Motor neuron (in vitro differentiated cells): ENCODE measurements at regions not wholly inside any gene's neighbourhood (a gene's known extent, or its start where the extent isn't known, plus 50 kb on each side); places are given as distances from the start of the nearest gene placed in this dataset.
"Not testable (repeated sequence)": the region's sequence is repeated elsewhere in the genome, so short reads cannot be mapped to it uniquely, and the experiment has no call there.

ENCODE experiments used
- ATAC-seq, 8 experiments: fragments of 200-7000 bp; cut with Tn5 transposase; replicated peaks in 6 of 8; 2 replicates each; pipeline ENCODE4 v1.8.0; 2021; ENCODE audit warnings: mild to moderate bottlenecking in 8 of 8, moderate library complexity in 8 of 8
- H3K27ac ChIP-seq, 2 donors: fragments of 250-450 bp; sonication (Bioruptor Pico); 2 replicates each; pipeline ENCODE4 v1.9.0; 2021; ENCODE audit warnings: antibody characterized with exemption in 2 of 2, mild to moderate bottlenecking in 2 of 2, moderate library complexity in 1 of 2
- H3K4me1 ChIP-seq, 2 donors: fragments of 250-450 bp; sonication (Bioruptor Pico); replicated peaks in 1 of 2; 2 replicates each; pipeline ENCODE4 v1.6.1; 2021; ENCODE audit warnings: antibody characterized with exemption in 2 of 2, mild to moderate bottlenecking in 2 of 2, moderate library complexity in 1 of 2
- H3K4me3 ChIP-seq, 5 donors: fragments of 250-450 bp; sonication (Bioruptor Pico); 2 replicates each; pipeline ENCODE4 v1.9.0; 2021; ENCODE audit warnings: antibody characterized with exemption in 5 of 5, mild to moderate bottlenecking in 5 of 5, moderate library complexity in 4 of 5
- WGBS, 10 experiments: fragments of 450-650 bp; shearing (Covaris generic); methylation state at CpG; one replicate each; pipeline ENCODE4 v1.0.0; 2022; 5-methylcytosine and 5-hydroxymethylcytosine counted together
- in situ Hi-C, 9 experiments: fragments of 400-800 bp; cut with MboI; loops; one replicate each; pipeline ENCODE4 v1.15.0; 2021; ENCODE audit warnings: low sequenced_read_pairs in 9 of 9, low pct_unique_long_range_greater_than_20kb in 2 of 9; ENCODE audit not compliant: unreplicated experiment in 9 of 9

DNA sequence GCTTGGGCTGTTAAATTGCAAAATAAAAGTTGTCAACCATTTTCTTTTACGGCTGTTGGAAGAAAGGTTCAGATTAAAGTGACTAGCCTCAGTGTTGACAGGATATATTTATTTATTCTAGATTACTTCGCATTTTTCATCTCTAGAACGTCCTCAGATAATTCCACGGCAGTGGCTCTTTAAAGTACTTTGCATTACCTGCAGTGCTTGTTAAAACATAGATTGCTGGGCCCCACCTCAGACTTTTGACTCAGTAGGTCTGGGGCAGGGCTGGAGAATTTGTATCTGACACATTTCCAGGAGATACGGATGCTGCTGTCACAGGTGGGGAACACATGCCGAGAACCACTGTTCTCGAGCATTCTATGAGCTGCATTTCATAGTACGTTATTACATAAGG lies 292.7 kb downstream of the EDEM1 start:
- no peak for ATAC-seq
- Histone ChIP-seq H3K4me1 (no peaks in the 10 kb centered on the region), H3K27ac (no peak overlapping the region), H3K4me3 (no peak overlapping the region)
- in situ Hi-C loops, result no loop called here
- WGBS, 10 experiments, result 3 to 96% (median 54%) methylated on average over 6 to 8 of the region's 8 CpGs; no CpG with 5 or more reads in 2 of the 10 experiments

DNA sequence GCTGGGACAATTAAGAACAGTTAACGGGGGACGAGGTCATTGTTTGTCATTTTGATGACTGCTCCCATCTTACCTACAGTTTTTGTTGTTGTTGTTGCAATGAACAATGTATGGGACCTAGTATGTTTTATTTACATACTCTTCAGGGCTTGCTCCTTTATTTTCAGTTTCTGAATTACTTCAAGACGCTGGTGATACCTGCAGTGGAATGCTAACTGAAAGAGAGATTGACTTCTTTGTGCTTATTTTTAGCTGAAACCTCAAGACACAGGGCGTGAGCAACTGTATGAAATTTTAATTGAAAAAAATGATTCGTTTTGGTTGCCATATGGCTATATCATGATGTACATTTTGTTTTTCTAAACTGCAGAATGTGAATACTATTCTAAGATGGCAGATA lies 297.9 kb downstream of the EDEM1 start:
- in situ Hi-C loops, result no loop called here
- no peaks in the 10 kb centered on the region for H3K4me1 ChIP-seq
- H3K4me3 ChIP-seq, result no peak overlapping the region
- no peak for ATAC-seq
- 0 to 85% (median 60%) methylated on average over 1 to 5 of the region's 5 CpGs; no CpG with 5 or more reads in 1 of the 10 experiments for WGBS, 10 experiments
- H3K27ac ChIP-seq, result no peak overlapping the region

GRCh38 chr3:5488771-5489170 lies 301.3 kb downstream of the EDEM1 start:
- no peak for ATAC-seq
- Histone ChIP-seq H3K4me1 (no peaks in the 10 kb centered on the region), H3K27ac (no peak overlapping the region), H3K4me3 (no peak overlapping the region)
- in situ Hi-C loops, result no loop called here
- WGBS, 10 experiments, result 45 to 97% (median 79%) methylated on average over 5 to 7 of the region's 7 CpGs; no CpG with 5 or more reads in 1 of the 10 experiments

DNA sequence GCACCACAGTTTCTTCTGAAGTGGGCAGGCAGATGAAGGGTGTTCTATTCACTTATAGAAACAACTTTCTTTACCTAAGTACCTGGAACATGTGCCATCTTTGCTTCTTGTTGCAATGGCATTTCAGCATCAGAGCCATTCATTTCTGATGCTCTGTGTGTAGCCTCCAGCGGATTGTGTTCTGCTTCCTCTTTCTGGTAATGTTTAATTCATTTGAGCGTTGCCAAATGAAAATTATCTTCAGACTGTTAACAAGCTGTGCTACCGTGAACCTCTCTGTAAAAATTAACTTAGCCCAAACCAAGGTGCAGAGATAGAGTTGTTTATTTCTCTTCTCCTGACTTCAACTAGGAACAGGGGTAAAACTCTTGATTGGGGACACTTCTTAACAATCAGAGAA lies 302.0 kb downstream of the EDEM1 start:
- in situ Hi-C loops, result no loop called here
- 0 to 100% (median 71%) methylated on average over 1 to 3 of the region's 3 CpGs; no CpG with 5 or more reads in 1 of the 10 experiments for WGBS, 10 experiments
- H3K27ac ChIP-seq, result no peak overlapping the region
- no peak overlapping the region for H3K4me3 ChIP-seq
- ATAC-seq, result no peak
- H3K4me1 ChIP-seq, result no peaks in the 10 kb centered on the region

DNA sequence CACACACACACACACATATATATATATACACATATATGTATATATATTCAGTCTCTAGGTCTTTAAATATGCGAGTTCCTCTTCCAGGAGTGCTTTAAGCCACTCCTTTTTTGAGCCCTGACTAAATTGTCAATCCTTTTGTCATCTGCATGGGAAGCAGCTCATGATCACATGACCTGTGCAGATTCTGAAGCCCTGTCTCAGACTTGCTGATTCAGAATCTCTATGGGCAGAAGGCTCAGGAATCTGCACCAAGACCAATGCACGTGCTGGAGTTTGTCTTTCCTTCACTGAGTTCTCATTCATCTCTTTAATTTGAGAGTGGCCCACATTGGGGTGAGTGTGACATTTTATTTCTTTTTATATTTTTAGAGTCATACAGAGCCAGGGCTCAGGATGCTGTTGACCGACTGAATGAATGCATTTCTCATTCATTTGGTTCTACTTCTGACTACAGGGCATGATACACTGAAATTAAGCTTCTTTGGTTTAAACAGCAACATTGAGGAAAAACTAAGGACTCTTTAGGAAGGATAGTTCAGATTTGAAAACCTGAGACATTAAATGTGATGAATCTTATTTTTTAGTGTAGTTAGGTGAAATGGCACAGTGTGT lies 307.5 kb downstream of the EDEM1 start:
- peak in 6 of 8 experiments; percentile 29 to 54 (median 44) for ATAC-seq
- 0 to 100% (median 33%) methylated on average over 1 to 3 of the region's 3 CpGs; no CpG with 5 or more reads in 1 of the 10 experiments for WGBS, 10 experiments
- no peak overlapping the region for H3K4me3 ChIP-seq

DNA sequence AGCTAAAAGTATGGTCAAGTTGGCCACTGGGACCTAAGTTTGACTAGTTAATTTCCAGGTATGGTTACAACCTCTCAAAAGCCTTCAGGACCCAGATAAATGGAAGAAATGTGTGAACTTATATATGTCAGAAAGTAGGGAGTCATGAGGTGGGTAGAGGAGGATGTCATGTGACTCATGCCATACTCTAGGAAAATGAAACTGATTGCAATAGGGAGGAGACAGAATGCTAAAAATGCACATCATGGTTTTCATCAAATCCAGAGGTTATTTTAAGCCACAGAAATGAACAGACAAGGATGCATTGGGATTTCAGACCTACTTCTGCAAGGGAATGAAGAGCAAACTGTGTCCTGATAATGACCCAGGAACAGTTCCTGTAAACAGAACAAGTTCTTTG lies 310.0 kb downstream of the EDEM1 start:
- Histone ChIP-seq H3K27ac (no peak overlapping the region), H3K4me3 (no peak overlapping the region), H3K4me1 (no peaks in the 10 kb centered on the region)
- in situ Hi-C loops, result no loop called here
- ATAC-seq, result peak in 2 of 8 experiments; percentile 75 to 76

More for the DNA sequence above, 307.5 kb downstream of the EDEM1 start:
- Histone ChIP-seq H3K27ac (no peak overlapping the region), H3K4me1 (no peaks in the 10 kb centered on the region)
- in situ Hi-C loops, result no loop called here

DNA sequence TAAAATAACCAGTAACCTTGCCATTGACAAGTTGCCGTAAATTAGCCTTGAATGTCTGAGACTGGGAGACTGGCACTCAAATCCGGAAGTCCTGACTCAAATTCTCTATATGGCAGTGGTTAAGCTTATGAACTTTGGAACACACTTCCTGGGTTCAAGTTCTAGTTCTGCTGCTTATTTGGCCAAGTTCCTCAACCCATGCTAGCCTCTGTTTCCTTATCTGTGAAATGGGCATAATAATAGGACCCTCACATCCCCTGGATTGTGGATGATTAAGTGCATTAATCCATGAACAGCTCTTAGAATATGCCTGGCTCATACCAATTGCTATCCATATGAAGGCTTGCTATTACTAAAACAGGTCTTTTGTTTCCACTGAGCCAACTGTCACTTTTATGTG lies 311.5 kb downstream of the EDEM1 start:
- 0 to 94% (median 67%) methylated on average over 1 to 2 of the region's 2 CpGs; no CpG with 5 or more reads in 1 of the 10 experiments for WGBS, 10 experiments
- no peak for ATAC-seq
- Histone ChIP-seq H3K27ac (no peak overlapping the region), H3K4me3 (no peak overlapping the region), H3K4me1 (no peaks in the 10 kb centered on the region)
- in situ Hi-C loops, result no loop called here

DNA sequence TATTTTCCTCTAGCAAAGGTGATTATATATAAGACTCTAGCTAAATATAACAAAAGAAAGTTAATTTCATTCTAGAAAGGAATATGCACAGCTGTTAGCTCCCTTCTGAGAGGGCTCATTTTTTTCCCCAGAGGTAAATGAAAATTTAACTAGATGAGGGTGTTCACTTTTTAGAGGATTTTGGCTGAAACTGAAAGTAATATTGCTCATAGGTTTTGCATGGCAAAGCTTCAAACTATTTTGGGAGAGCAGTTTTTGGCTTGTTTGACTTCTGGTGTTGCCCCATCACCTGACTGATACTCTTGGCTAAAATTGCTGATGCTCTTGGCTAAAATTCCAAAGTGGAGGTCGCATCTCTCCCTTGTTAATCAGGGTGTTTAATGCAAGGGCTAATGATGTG lies 311.9 kb downstream of the EDEM1 start:
- peak in 1 of 8 experiments; percentile 8 for ATAC-seq
- 0 to 100% (median 0%) methylated on average over 1 of the region's 1 CpG; no CpG with 5 or more reads in 5 of the 10 experiments for WGBS, 10 experiments
- Histone ChIP-seq H3K4me1 (no peaks in the 10 kb centered on the region), H3K4me3 (no peak overlapping the region), H3K27ac (no peak overlapping the region)
- in situ Hi-C loops, result no loop called here

- WGBS, 10 experiments, result 45 to 89% (median 72%) methylated on average over 2 to 3 of the region's 3 CpGs; no CpG with 5 or more reads in 1 of the 10 experiments
- in situ Hi-C loops, result no loop called here
- H3K27ac ChIP-seq, result no peak overlapping the region
- no peak overlapping the region for H3K4me3 ChIP-seq
- H3K4me1 ChIP-seq, result no peaks in the 10 kb centered on the region
- no peak for ATAC-seq
These were observed 315.6 kb downstream of the EDEM1 start for GRCh38 chr3:5503136-5503535.

DNA sequence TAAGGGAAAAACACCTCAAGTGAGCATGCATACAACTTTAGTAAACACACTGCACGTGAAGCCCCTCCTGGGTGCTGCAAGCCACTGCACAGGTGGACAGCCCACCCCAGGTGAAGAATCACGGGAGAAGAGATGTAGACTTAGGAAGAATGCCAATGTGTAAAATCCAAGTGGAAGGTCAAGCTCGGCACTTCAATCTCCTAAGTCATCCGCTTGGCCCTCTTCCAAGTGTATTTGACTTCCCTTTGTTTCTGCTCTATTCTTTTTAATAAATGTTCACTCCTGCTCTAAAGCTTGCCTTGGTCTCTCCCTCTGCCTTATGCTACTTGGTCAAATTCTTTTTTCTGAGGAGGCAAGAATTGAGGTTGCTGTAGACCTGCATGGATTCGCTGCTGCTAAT lies 316.6 kb downstream of the EDEM1 start:
- H3K4me3 ChIP-seq, result no peak overlapping the region
- WGBS, 10 experiments, result 20 to 100% (median 72%) methylated on average over 1 to 3 of the region's 5 CpGs; no CpG with 5 or more reads in 4 of the 10 experiments
- H3K4me1 ChIP-seq, result no peaks in the 10 kb centered on the region
- in situ Hi-C loops, result no loop called here
- no peak overlapping the region for H3K27ac ChIP-seq
- no peak for ATAC-seq

GRCh38 chr3:5505163-5505562 lies 317.7 kb downstream of the EDEM1 start:
- Histone ChIP-seq H3K27ac (no peak overlapping the region), H3K4me3 (no peak overlapping the region), H3K4me1 (no peaks in the 10 kb centered on the region)
- peak in 2 of 8 experiments; percentile 78 to 88 for ATAC-seq
- WGBS, 10 experiments, result 0 to 73% (median 60%) methylated on average over 1 to 3 of the region's 3 CpGs; no CpG with 5 or more reads in 3 of the 10 experiments
- in situ Hi-C loops, result no loop called here

GRCh38 chr3:5505997-5506396 lies 318.5 kb downstream of the EDEM1 start:
- no peak overlapping the region for H3K4me3 ChIP-seq
- 0 to 88% (median 51%) methylated on average over 1 to 2 of the region's 2 CpGs for WGBS, 10 experiments
- no peak overlapping the region for H3K27ac ChIP-seq
- no peaks in the 10 kb centered on the region for H3K4me1 ChIP-seq
- ATAC-seq, result no peak
- in situ Hi-C loops, result no loop called here

DNA sequence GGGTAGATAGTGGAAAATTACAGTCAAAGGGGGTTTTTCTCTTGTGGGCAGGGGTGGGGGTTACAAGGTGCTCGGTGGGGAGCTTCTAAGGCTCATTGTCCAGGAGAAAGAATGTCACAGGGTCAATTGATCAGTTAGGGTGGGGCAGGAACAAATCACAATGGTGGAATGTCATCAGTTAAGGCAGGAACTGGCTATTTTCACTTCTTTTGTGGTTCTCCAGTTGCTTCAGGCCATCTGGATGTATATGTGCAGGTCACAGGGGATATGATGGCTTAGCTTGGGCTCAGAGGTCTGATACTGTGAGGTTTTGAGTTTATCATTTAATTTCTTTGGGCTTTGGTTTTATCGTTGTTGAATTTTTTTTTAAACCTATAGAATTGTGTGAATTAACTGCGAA lies 321.4 kb downstream of the EDEM1 start:
- ATAC-seq, H3K27ac ChIP-seq, H3K4me3 ChIP-seq, in situ Hi-C loops, H3K4me1 ChIP-seq: not testable (repeated sequence)
- WGBS, 10 experiments, result 0 to 87% (median 21%) methylated on average over 1 to 3 of the region's 3 CpGs; no CpG with 5 or more reads in 4 of the 10 experiments

DNA sequence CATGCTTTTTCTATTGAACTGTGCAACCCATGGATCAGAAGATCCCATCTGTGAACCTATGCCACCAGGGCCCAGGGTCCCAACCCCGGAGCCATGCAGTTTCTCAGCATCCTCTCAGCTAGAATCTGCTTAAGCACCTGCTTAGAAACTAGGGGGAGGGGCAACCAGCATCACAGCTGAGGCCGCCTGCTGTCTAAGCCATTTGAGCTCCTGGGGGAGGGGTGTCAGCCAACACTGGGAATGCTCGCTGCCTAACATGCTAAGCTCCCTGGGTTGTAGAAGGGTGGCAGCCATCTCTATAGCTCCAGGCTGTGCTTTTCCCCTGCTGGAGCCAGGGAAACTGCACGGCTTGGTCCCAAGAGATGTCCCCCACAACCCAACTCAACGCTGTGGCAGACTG lies 322.8 kb downstream of the EDEM1 start:
- Histone ChIP-seq H3K4me1 (no peaks in the 10 kb centered on the region), H3K27ac (no peak overlapping the region), H3K4me3 (no peak overlapping the region)
- 67 to 80% methylated on average over 2 of the region's 5 CpGs; no CpG with 5 or more reads in 8 of the 10 experiments for WGBS, 10 experiments
- in situ Hi-C loops, result no loop called here
- no peak for ATAC-seq
